HUDEP-2 (cell line): ENCODE measurements at regions not wholly inside any gene's neighbourhood (a gene's known extent, or its start where the extent isn't known, plus 50 kb on each side); places are given as distances from the start of the nearest gene placed in this dataset.
"Not testable (repeated sequence)": the region's sequence is repeated elsewhere in the genome, so short reads cannot be mapped to it uniquely, and the experiment has no call there.

Experiments used
- DNase-seq, 76 experiments: peaks; one replicate each; lab custom pipeline; 2025; ENCODE audit not compliant: unreplicated experiment in 76 of 76; lab: John Stamatoyannopoulos, UW

GRCh38 chr6:81376745-81377144 lies 375.7 kb downstream of the TENT5A start:
- DNase-seq = no peak

GRCh38 chr6:81373414-81373813 lies 379.1 kb downstream of the TENT5A start:
- DNase-seq = no peak

- DNase-seq = no peak
Observed at GRCh38 chr6:81371930-81372329, 380.6 kb downstream of the TENT5A start.

GRCh38 chr6:81366972-81367371 lies 385.5 kb downstream of the TENT5A start:
- no peak for DNase-seq

- no peak for DNase-seq
Observed at GRCh38 chr6:81362246-81362645, 390.2 kb downstream of the TENT5A start.

- DNase-seq = no peak
Observed at GRCh38 chr6:81353262-81353661, 399.2 kb downstream of the TENT5A start.

GRCh38 chr6:81344026-81344425 lies 408.5 kb downstream of the TENT5A start:
- DNase-seq = not testable (repeated sequence)

GRCh38 chr6:81340946-81341345 lies 411.5 kb downstream of the TENT5A start:
- DNase-seq = no peak

GRCh38 chr6:81331526-81331925 lies 421.0 kb downstream of the TENT5A start:
- no peak for DNase-seq

- no peak for DNase-seq
Observed at GRCh38 chr6:81328700-81329099, 423.8 kb downstream of the TENT5A start.

- no peak for DNase-seq
Observed at GRCh38 chr6:81326881-81327561, 425.5 kb downstream of the TENT5A start.

GRCh38 chr6:81309811-81310210 lies 442.7 kb downstream of the TENT5A start:
- no peak for DNase-seq

- no peak for DNase-seq
Observed at GRCh38 chr6:81308577-81309279, 443.8 kb downstream of the TENT5A start.

GRCh38 chr6:81307651-81308214 lies 444.7 kb downstream of the TENT5A start:
- DNase-seq = no peak

GRCh38 chr6:81304466-81304865 lies 448.0 kb downstream of the TENT5A start:
- no peak for DNase-seq

- DNase-seq = no peak
Observed at GRCh38 chr6:81300961-81301360, 451.5 kb downstream of the TENT5A start.

- DNase-seq = no peak
Observed at GRCh38 chr6:81298751-81299150, 453.7 kb downstream of the TENT5A start.

GRCh38 chr6:81295310-81295709 lies 457.2 kb downstream of the TENT5A start:
- no peak for DNase-seq

GRCh38 chr6:81293896-81294295 lies 458.6 kb downstream of the TENT5A start:
- no peak for DNase-seq

- DNase-seq = no peak
Observed at GRCh38 chr6:81289229-81289628, 463.3 kb downstream of the TENT5A start.

GRCh38 chr6:81265106-81265505 lies 487.4 kb downstream of the TENT5A start:
- no peak for DNase-seq

- DNase-seq = no peak
Observed at GRCh38 chr6:81263531-81264168, 488.8 kb downstream of the TENT5A start.
